H1 (cell line): ENCODE measurements at regions not wholly inside any gene's neighbourhood (a gene's known extent, or its start where the extent isn't known, plus 50 kb on each side); places are given as distances from the start of the nearest gene placed in this dataset.

Source experiments
- CTCF ChIA-PET: fragments of 300-600 bp; sonication (Branson Sonifier 250); formaldehyde crosslinking; loops from one replicate; lab custom pipeline; 2021; ENCODE audit not compliant: partially characterized antibody; lab: Charles Lee
- POLR2A ChIA-PET: fragments of 300-600 bp; sonication (Branson Sonifier 250); formaldehyde crosslinking; loops from one replicate; lab custom pipeline; 2021; ENCODE audit warnings: inconsistent platforms; ENCODE audit not compliant: partially characterized antibody; lab: Charles Lee
- DNase-seq, 2 experiments: peaks; one replicate each; pipeline versions ENCODE4 v3.0.0 to v3.0.0-alpha.2; 2010 to 2022; ENCODE audit warnings: low spot score in 2 of 2, low read depth in 1 of 2, mixed read lengths in 1 of 2
- FAIRE-seq: peaks from 2 replicates; lab custom pipeline; 2011; peaks lifted over from hg19 to GRCh38; lab: Jason Lieb, UNC
- H2AFZ ChIP-seq: 2 replicates; pipeline ENCODE4 v1.8.1; 2012; ENCODE audit warnings: low read length, inconsistent platforms
- H2AK5ac ChIP-seq: 2 replicates; pipeline ENCODE4 v1.6.1; 2013; ENCODE audit warnings: low read depth, low read length
- H2BK120ac ChIP-seq: replicated peaks from 2 replicates; pipeline ENCODE3; 2013; ENCODE audit warnings: low read depth, low read length, inconsistent platforms
- H2BK12ac ChIP-seq: 2 replicates; pipeline ENCODE4 v1.6.1; 2013; ENCODE audit warnings: low read depth, low read length
- H2BK15ac ChIP-seq: 2 replicates; pipeline ENCODE4 v1.6.1; 2013; ENCODE audit warnings: low read length
- H2BK20ac ChIP-seq: 2 replicates; pipeline ENCODE4 v1.6.1; 2013; ENCODE audit warnings: low read length
- H2BK5ac ChIP-seq: 2 replicates; pipeline ENCODE4 v1.6.1; 2013; ENCODE audit warnings: low read depth, low read length
- H3K14ac ChIP-seq: 2 replicates; pipeline ENCODE4 v1.6.1; 2013; ENCODE audit warnings: inconsistent platforms; ENCODE audit not compliant: insufficient read length
- H3K18ac ChIP-seq: 2 replicates; pipeline ENCODE4 v1.6.1; 2013; ENCODE audit warnings: low read length; ENCODE audit errors: extremely low read depth
- H3K23ac ChIP-seq: 2 replicates; pipeline ENCODE4 v1.6.1; 2013; ENCODE audit warnings: inconsistent platforms; ENCODE audit not compliant: insufficient read length
- H3K23me2 ChIP-seq: 2 replicates; pipeline ENCODE4 v1.6.1; 2013; ENCODE audit warnings: low read depth, low read length
- H3K27ac ChIP-seq: 2 replicates; pipeline ENCODE4 v1.6.1; 2011; ENCODE audit warnings: low read depth, low read length, inconsistent platforms
- H3K27me3 ChIP-seq, 4 experiments: replicated peaks in 1 of 4; 1 replicate in 1 of 4; 2 replicates in 3 of 4; pipeline versions ENCODE4 v1.6.1 to v1.8.1; 2011 to 2013; ENCODE audit warnings: low read length in 3 of 4, mild to moderate bottlenecking in 3 of 4, inconsistent platforms in 2 of 4, mixed read lengths in 2 of 4, moderate library complexity in 1 of 4; ENCODE audit not compliant: control insufficient read depth in 3 of 4, insufficient read depth in 3 of 4; ENCODE audit errors: extremely low read depth in 1 of 4
- H3K36me3 ChIP-seq, 4 experiments: 2 replicates each; pipeline versions ENCODE4 v1.6.1 to v1.8.1; 2011 to 2013; ENCODE audit warnings: mild to moderate bottlenecking in 4 of 4, low read length in 3 of 4, moderate library complexity in 2 of 4, control low read depth in 1 of 4, inconsistent platforms in 1 of 4; ENCODE audit not compliant: insufficient read depth in 4 of 4, control insufficient read depth in 2 of 4
- H3K4ac ChIP-seq: replicated peaks from 2 replicates; pipeline ENCODE3; 2013; ENCODE audit warnings: low read length, low read depth, mixed read lengths, inconsistent platforms; ENCODE audit not compliant: insufficient read length
- H3K4me1 ChIP-seq, 4 experiments: replicated peaks in 1 of 4; 1 replicate in 1 of 4; 2 replicates in 3 of 4; pipeline versions ENCODE4 v1.6.1 to v1.8.1; 2011 to 2013; ENCODE audit warnings: low read length in 3 of 4, inconsistent platforms in 2 of 4, mixed read lengths in 1 of 4; ENCODE audit not compliant: insufficient read depth in 4 of 4, control insufficient read depth in 3 of 4
- H3K4me2 ChIP-seq, 2 experiments: 2 replicates each; pipeline versions ENCODE4 v1.6.1 to v1.8.1; 2011 to 2013; ENCODE audit warnings: low read depth in 2 of 2, low read length in 2 of 2, control low read depth in 1 of 2, inconsistent platforms in 1 of 2, mild to moderate bottlenecking in 1 of 2; ENCODE audit not compliant: insufficient read depth in 1 of 2
- H3K4me3 ChIP-seq, 4 experiments: fragments of 200-600, 300-600 bp in 1 of 4; sonication (generic), shearing (Covaris generic), sonication (Bioruptor Twin) in 1 of 4; 2 replicates each; pipeline versions ENCODE4 v1.5.1 to v1.8.1; 2011 to 2016; ENCODE audit warnings: low read length in 4 of 4, low read depth in 3 of 4, control low read depth in 2 of 4, inconsistent platforms in 2 of 4, mild to moderate bottlenecking in 2 of 4, mixed read lengths in 1 of 4, moderate library complexity in 1 of 4; ENCODE audit not compliant: insufficient read depth in 2 of 4; ENCODE audit errors: extremely low read depth in 1 of 4
- H3K56ac ChIP-seq: replicated peaks from 2 replicates; pipeline ENCODE3; 2013; ENCODE audit warnings: low read depth, mild to moderate bottlenecking, mixed read lengths, low read length, inconsistent platforms; ENCODE audit not compliant: insufficient read length
- H3K79me1 ChIP-seq: 2 replicates; pipeline ENCODE4 v1.6.1; 2013; ENCODE audit warnings: low read depth, low read length, control low read depth
- H3K79me2 ChIP-seq, 2 experiments: 2 replicates each; pipeline versions ENCODE4 v1.6.1 to v1.8.1; 2012 to 2013; ENCODE audit warnings: low read length in 2 of 2, mild to moderate bottlenecking in 2 of 2, inconsistent platforms in 1 of 2; ENCODE audit not compliant: insufficient read depth in 2 of 2, control insufficient read depth in 1 of 2
- H3K9ac ChIP-seq, 4 experiments: replicated peaks in 1 of 4; 1 replicate in 1 of 4; 2 replicates in 3 of 4; pipeline versions ENCODE4 v1.6.1 to v1.8.1; 2011 to 2013; ENCODE audit warnings: low read depth in 3 of 4, low read length in 3 of 4, control low read depth in 2 of 4, mild to moderate bottlenecking in 2 of 4, moderate library complexity in 2 of 4, inconsistent platforms in 1 of 4; ENCODE audit errors: extremely low read depth in 1 of 4
- H3K9me3 ChIP-seq, 2 experiments: 2 replicates each; pipeline versions ENCODE4 v1.6.1 to v1.8.1; 2012 to 2013; ENCODE audit warnings: mild to moderate bottlenecking in 2 of 2, moderate library complexity in 2 of 2, control low read depth in 1 of 2, inconsistent platforms in 1 of 2, low read depth in 1 of 2, low read length in 1 of 2, mixed read lengths in 1 of 2; ENCODE audit not compliant: insufficient read depth in 2 of 2
- H4K20me1 ChIP-seq, 2 experiments: replicated peaks in 1 of 2; 2 replicates each; pipeline versions ENCODE3 to v1.8.1; 2011 to 2013; ENCODE audit warnings: inconsistent platforms in 2 of 2, low read length in 2 of 2, mild to moderate bottlenecking in 1 of 2; ENCODE audit not compliant: insufficient read depth in 2 of 2, control insufficient read depth in 1 of 2
- H4K5ac ChIP-seq: 2 replicates; pipeline ENCODE4 v1.6.1; 2013; ENCODE audit warnings: low read length, low read depth, mixed read lengths, inconsistent platforms; ENCODE audit not compliant: insufficient read length
- H4K8ac ChIP-seq: 2 replicates; pipeline ENCODE4 v1.8.0; 2013; ENCODE audit warnings: mild to moderate bottlenecking, moderate library complexity, low read length, inconsistent platforms; ENCODE audit not compliant: insufficient read depth; ENCODE audit errors: extremely low read depth
- H4K91ac ChIP-seq: replicated peaks from 2 replicates; pipeline ENCODE3; 2013; ENCODE audit warnings: low read length, mixed read lengths, inconsistent platforms; ENCODE audit not compliant: insufficient read length
- FOSL1 ChIP-seq: IDR thresholded peaks from 2 replicates; pipeline ENCODE4 v1.6.1; 2011; ENCODE audit warnings: mild to moderate bottlenecking, low read depth, low read length, moderate library complexity; ENCODE audit not compliant: insufficient read depth
- GTF2F1 ChIP-seq: IDR thresholded peaks from 2 replicates; pipeline ENCODE4 v1.6.1; 2012; ENCODE audit warnings: low read depth, low read length, improper control_type of control experiment, borderline replicate concordance
- HDAC2 ChIP-seq, 2 experiments: fragments of 300-600 bp in 1 of 2; sonication (generic) in 1 of 2; IDR thresholded peaks; 2 replicates each; pipeline ENCODE4 v1.6.1; 2011 to 2012; ENCODE audit warnings: low read depth in 2 of 2, low read length in 2 of 2, mild to moderate bottlenecking in 2 of 2, moderate library complexity in 2 of 2, borderline replicate concordance in 1 of 2, inconsistent platforms in 1 of 2
- MAFK ChIP-seq: IDR thresholded peaks from 2 replicates; pipeline ENCODE4 v1.6.1; 2012; ENCODE audit warnings: low read depth, mild to moderate bottlenecking, improper control_type of control experiment, low read length
- NANOG ChIP-seq: IDR thresholded peaks from 2 replicates; pipeline ENCODE4 v1.6.1; 2011; ENCODE audit warnings: low read length, low read depth, mild to moderate bottlenecking, inconsistent platforms; ENCODE audit not compliant: insufficient read depth, poor library complexity, severe bottlenecking
- RXRA ChIP-seq: IDR thresholded peaks from 2 replicates; pipeline ENCODE4 v1.6.1; 2011; ENCODE audit warnings: low read depth, mild to moderate bottlenecking, low read length, moderate library complexity; ENCODE audit not compliant: insufficient read depth
- SIX5 ChIP-seq: IDR thresholded peaks from 2 replicates; pipeline ENCODE4 v1.6.1; 2011; ENCODE audit warnings: mild to moderate bottlenecking, low read depth, low read length
- WGBS, 2 experiments: shearing (Covaris generic) in 1 of 2; methylation state at CpG; one replicate each; pipeline versions ENCODE4 v1.1.6 to v1.1.7; 2013 to 2015; ENCODE audit warnings: low lambda C conversion rate in 2 of 2, mixed read lengths in 2 of 2, inconsistent platforms in 1 of 2, low coverage in 1 of 2, missing lambda C conversion rate in 1 of 2; ENCODE audit not compliant: insufficient replicate concordance in 2 of 2, insufficient coverage in 1 of 2, insufficient read length in 1 of 2; ENCODE audit errors: extremely low coverage in 1 of 2, missing lambda C conversion rate in 1 of 2; 5-methylcytosine and 5-hydroxymethylcytosine counted together

GRCh38 chr7:25735674-25736242, 416.2 kb upstream of the NFE2L3 start:
- Histone ChIP-seq H3K23ac (no peak overlapping the region), H2AK5ac (no peak overlapping the region), H3K4me2 (no peak overlapping the region), H2AFZ (no peak overlapping the region), H3K56ac (no peak overlapping the region), H4K5ac (no peak overlapping the region), H3K4me3 (no peak overlapping the region), H3K79me2 (no peaks in the 10 kb centered on the region), H3K9me3 (no peaks in the 10 kb centered on the region), H3K23me2 (no peaks in the 10 kb centered on the region), H2BK15ac (no peak overlapping the region), H4K91ac (no peak overlapping the region), H2BK12ac (no peak overlapping the region), H2BK5ac (no peak overlapping the region), H3K4me1 (peaks cover 0 to 10% (median 1%) of the 10 kb centered on the region in 4 experiments; a peak in 2 of 7 replicates), H3K27ac (no peak overlapping the region), H3K4ac (no peak overlapping the region), H3K18ac (no peak overlapping the region), H4K20me1 (no peaks in the 10 kb centered on the region), H2BK120ac (no peak overlapping the region), H4K8ac (no peak overlapping the region), H3K9ac (no peak overlapping the region), H3K36me3 (no peaks in the 10 kb centered on the region), H3K79me1 (no peaks in the 10 kb centered on the region), H2BK20ac (no peak overlapping the region), H3K14ac (no peak overlapping the region), H3K27me3 (no peaks in the 10 kb centered on the region; a peak in 1 of 7 replicates)
- ChIA-PET CTCF (interaction anchor here (0.6 to 1.7 kb wide), 4 partner anchors 15 to 1507 kb away, joined by 3 to 5 read pairs (median 3); no protein-coding TSS in a partner anchor), POLR2A (no interaction called here)
- no peak for TF ChIP-seq MAFK
- no peak for TF ChIP-seq NANOG
- no peak for TF ChIP-seq GTF2F1
- TF ChIP-seq SIX5, result no peak
- TF ChIP-seq HDAC2 (IDR thresholded peaks at IDR 0.05; ENCODE audit: borderline replicate concordance in 1 of 2, low read depth in 2 of 2, low read length in 2 of 2), result no peak
- TF ChIP-seq RXRA, result no peak
- TF ChIP-seq FOSL1, result no peak
- no peak for FAIRE-seq
- DNase-seq, result no peak
- 85% methylated on average over 8 of the region's 8 CpGs; no CpG with 5 or more reads in 1 of the 2 experiments for WGBS, 2 experiments
